Uterus (tissue), 3 donors: ENCODE measurements at regions not wholly inside any gene's neighbourhood (a gene's known extent, or its start where the extent isn't known, plus 50 kb on each side); places are given as distances from the start of the nearest gene placed in this dataset.
"Not testable (repeated sequence)": the region's sequence is repeated elsewhere in the genome, so short reads cannot be mapped to it uniquely, and the experiment has no call there.

Source experiments
- DNase-seq, 2 donors: peaks; one replicate each; pipeline ENCODE4 v3.0.0-alpha.2; 2019 to 2020
- H3K27ac ChIP-seq, 2 donors: fragments of 200-600 bp; sonication (generic); 1 replicate in 1 of 2; 2 replicates in 1 of 2; pipeline ENCODE4 v1.5.1; 2016 to 2018
- H3K27me3 ChIP-seq, 2 donors: fragments of 200-600 bp; sonication (generic); one replicate each; pipeline ENCODE4 v1.5.1; 2018 to 2019; ENCODE audit warnings: control low read depth in 1 of 2
- H3K36me3 ChIP-seq, 2 donors: fragments of 200-600 bp; sonication (generic); one replicate each; pipeline ENCODE4 v1.5.1; 2019; ENCODE audit warnings: control low read depth in 1 of 2
- H3K4me1 ChIP-seq, 2 donors: fragments of 200-600 bp; sonication (generic); one replicate each; pipeline ENCODE4 v1.5.1; 2018 to 2019; ENCODE audit warnings: control low read depth in 1 of 2
- H3K4me3 ChIP-seq, 2 donors: fragments of 200-600 bp; sonication (generic); 1 replicate in 1 of 2; 2 replicates in 1 of 2; pipeline ENCODE4 v1.5.1; 2018 to 2019; ENCODE audit warnings: mild to moderate bottlenecking in 1 of 2
- H3K9me3 ChIP-seq, 2 donors: fragments of 200-600 bp; sonication (generic); one replicate each; pipeline ENCODE4 v1.5.1; 2019; ENCODE audit warnings: control low read depth in 1 of 2
- POLR2A ChIP-seq, 2 donors: fragments of 450-650 bp; IDR thresholded peaks; one replicate each; pipeline ENCODE4 v1.6.1; 2016; ENCODE audit warnings: antibody characterized with exemption in 2 of 2, mild to moderate bottlenecking in 1 of 2, moderate library complexity in 1 of 2
- intact Hi-C: fragments of 100-400 bp; cut with DNase I; formaldehyde crosslinking; loops from one replicate; pipeline ENCODE4 v1.15.1; 2023; ENCODE audit warnings: low total_unique reads
- TF ChIP-seq, protein P1 (sequence below), 4 experiments: fragments of 200-600 bp in 2 of 4; fragments of 450-650 bp in 2 of 4; sonication (generic) in 2 of 4; IDR thresholded peaks; one replicate each; pipeline ENCODE4 v1.5.1; 2016 to 2019; ENCODE audit warnings: antibody characterized with exemption in 4 of 4, mild to moderate bottlenecking in 2 of 4, moderate library complexity in 1 of 4
- donor health status: DM: yes; HTN: yes; CAD: no.

DNA sequence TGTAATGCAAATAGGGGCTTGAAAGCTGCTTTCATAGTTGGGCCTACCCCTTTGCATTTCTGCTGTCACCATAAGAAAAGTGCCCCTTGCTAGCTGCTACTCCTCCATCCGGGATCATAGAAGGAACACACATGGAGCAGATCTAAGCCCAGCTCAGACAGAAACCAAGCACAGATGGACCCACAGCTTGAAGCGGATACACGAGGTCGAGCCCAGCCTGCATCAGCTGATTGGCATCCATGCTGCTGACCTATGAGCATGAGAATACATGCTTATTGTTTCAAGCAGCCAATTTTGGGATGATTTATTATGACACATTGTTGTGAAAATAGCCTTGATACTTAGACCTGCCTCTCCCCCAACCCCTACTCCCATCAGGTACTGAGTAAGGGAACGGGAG is 109.2 kb downstream of the ZNF467 start:
- no peaks in the 10 kb centered on the region for H3K9me3 ChIP-seq
- no peak for TF ChIP-seq POLR2A (IDR thresholded peaks at IDR 0.05)
- TF ChIP-seq, protein P1, sequence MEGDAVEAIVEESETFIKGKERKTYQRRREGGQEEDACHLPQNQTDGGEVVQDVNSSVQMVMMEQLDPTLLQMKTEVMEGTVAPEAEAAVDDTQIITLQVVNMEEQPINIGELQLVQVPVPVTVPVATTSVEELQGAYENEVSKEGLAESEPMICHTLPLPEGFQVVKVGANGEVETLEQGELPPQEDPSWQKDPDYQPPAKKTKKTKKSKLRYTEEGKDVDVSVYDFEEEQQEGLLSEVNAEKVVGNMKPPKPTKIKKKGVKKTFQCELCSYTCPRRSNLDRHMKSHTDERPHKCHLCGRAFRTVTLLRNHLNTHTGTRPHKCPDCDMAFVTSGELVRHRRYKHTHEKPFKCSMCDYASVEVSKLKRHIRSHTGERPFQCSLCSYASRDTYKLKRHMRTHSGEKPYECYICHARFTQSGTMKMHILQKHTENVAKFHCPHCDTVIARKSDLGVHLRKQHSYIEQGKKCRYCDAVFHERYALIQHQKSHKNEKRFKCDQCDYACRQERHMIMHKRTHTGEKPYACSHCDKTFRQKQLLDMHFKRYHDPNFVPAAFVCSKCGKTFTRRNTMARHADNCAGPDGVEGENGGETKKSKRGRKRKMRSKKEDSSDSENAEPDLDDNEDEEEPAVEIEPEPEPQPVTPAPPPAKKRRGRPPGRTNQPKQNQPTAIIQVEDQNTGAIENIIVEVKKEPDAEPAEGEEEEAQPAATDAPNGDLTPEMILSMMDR (IDR thresholded peaks at IDR 0.05): no peak
- H3K27ac ChIP-seq: no peak overlapping the region
- no peak overlapping the region for H3K4me3 ChIP-seq
- no peaks in the 10 kb centered on the region for H3K4me1 ChIP-seq
- intact Hi-C loops: no loop called here
- H3K36me3 ChIP-seq: no peaks in the 10 kb centered on the region
- H3K27me3 ChIP-seq: no peaks in the 10 kb centered on the region
- DNase-seq: no peak

- no peak overlapping the region for H3K27ac ChIP-seq
- TF ChIP-seq POLR2A (IDR thresholded peaks at IDR 0.05): no peak
- TF ChIP-seq, protein P1 (IDR thresholded peaks at IDR 0.05): peak in 1 of 4 experiments; percentile 13
- H3K27me3 ChIP-seq: no peaks in the 10 kb centered on the region
- H3K4me1 ChIP-seq: no peaks in the 10 kb centered on the region
- no peaks in the 10 kb centered on the region for H3K9me3 ChIP-seq
- peak in 1 of 2 donors; percentile 15 for DNase-seq
- intact Hi-C loops: no loop called here
- no peak overlapping the region for H3K4me3 ChIP-seq
- H3K36me3 ChIP-seq: no peaks in the 10 kb centered on the region
Measured at GRCh38 chr7:149662591-149663095, 110.7 kb downstream of the ZNF467 start.

- Histone ChIP-seq H3K4me3 (no peak overlapping the region), H3K27ac (no peak overlapping the region), H3K4me1 (no peaks in the 10 kb centered on the region), H3K9me3 (no peaks in the 10 kb centered on the region), H3K36me3 (no peaks in the 10 kb centered on the region), H3K27me3 (no peaks in the 10 kb centered on the region)
- intact Hi-C loops: no loop called here
- no peak for DNase-seq
- TF ChIP-seq, protein P1 (IDR thresholded peaks at IDR 0.05): no peak
- TF ChIP-seq POLR2A (IDR thresholded peaks at IDR 0.05): no peak
Measured at GRCh38 chr7:149655784-149656183, 117.6 kb downstream of the ZNF467 start.

GRCh38 chr7:149654588-149654987 is 118.8 kb downstream of the ZNF467 start:
- Histone ChIP-seq H3K27ac (no peak overlapping the region), H3K36me3 (no peaks in the 10 kb centered on the region), H3K4me1 (no peaks in the 10 kb centered on the region), H3K9me3 (no peaks in the 10 kb centered on the region), H3K4me3 (no peak overlapping the region), H3K27me3 (no peaks in the 10 kb centered on the region)
- DNase-seq: no peak
- no peak for TF ChIP-seq POLR2A (IDR thresholded peaks at IDR 0.05)
- TF ChIP-seq, protein P1 (IDR thresholded peaks at IDR 0.05): no peak
- intact Hi-C loops: no loop called here

DNA sequence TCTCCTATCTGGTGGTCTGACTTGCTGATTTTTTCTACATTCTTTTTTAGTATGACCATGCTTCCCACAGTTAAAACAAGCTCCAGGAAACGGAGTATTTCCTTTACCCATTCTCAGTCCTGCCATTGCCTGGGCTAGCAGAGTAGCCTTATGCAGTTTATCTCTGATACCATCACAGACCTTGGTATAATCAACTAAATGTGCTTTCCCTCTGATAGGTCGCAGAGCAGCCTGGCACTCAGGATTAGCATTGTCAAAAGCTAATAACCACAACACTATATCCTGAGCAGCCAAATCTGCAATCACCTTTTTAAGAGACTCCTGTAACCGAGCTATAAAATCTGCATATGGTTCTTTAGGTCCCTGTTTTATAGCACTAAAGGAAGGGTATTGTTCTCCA is 123.2 kb downstream of the ZNF467 start:
- H3K36me3 ChIP-seq, H3K27ac ChIP-seq, H3K9me3 ChIP-seq, DNase-seq, intact Hi-C loops, H3K4me3 ChIP-seq, H3K4me1 ChIP-seq, H3K27me3 ChIP-seq: not testable (repeated sequence)

- TF ChIP-seq, protein P1 (IDR thresholded peaks at IDR 0.05): no peak
- no peak for TF ChIP-seq POLR2A (IDR thresholded peaks at IDR 0.05)
- Histone ChIP-seq H3K27ac (no peak overlapping the region), H3K9me3 (no peaks in the 10 kb centered on the region), H3K4me1 (no peaks in the 10 kb centered on the region), H3K36me3 (no peaks in the 10 kb centered on the region), H3K27me3 (no peaks in the 10 kb centered on the region), H3K4me3 (no peak overlapping the region)
- intact Hi-C loops: no loop called here
- DNase-seq: no peak
Measured at GRCh38 chr7:149644754-149645153, 128.6 kb downstream of the ZNF467 start.
